Stimulated activated CD4-positive, alpha-beta T cell treated with anti-CD3 and anti-CD28 coated beads, Interleukin-1b, Interleukin-23, amount 100 ng/mL, for 48 hours (primary cell): ENCODE measurements at regions not wholly inside any gene's neighbourhood (a gene's known extent, or its start where the extent isn't known, plus 50 kb on each side); places are given as distances from the start of the nearest gene placed in this dataset.

ENCODE experiments used
- DNase-seq: peaks from one replicate; pipeline ENCODE4 v3.0.0-alpha.2; 2020

DNA sequence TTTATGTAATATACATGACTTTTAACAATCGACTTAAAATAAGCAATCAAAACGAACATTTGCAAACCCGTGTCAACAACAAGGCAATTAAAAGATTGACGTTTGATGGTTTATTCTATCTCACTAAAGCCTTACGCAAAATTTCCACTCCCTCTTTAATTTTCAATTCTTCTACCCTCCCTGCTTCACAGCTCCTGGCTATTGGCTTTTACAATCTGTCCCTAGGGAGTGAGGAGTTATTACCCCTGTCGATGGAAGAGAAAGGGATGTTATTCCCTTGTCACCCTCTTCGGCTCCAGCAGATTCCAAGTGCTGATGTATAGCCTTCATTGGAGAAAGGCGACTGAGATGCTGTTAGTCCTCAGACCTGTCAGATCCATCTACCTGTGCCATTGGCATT is 161.3 kb downstream of the ZNF281 start:
- no peak for DNase-seq

DNA sequence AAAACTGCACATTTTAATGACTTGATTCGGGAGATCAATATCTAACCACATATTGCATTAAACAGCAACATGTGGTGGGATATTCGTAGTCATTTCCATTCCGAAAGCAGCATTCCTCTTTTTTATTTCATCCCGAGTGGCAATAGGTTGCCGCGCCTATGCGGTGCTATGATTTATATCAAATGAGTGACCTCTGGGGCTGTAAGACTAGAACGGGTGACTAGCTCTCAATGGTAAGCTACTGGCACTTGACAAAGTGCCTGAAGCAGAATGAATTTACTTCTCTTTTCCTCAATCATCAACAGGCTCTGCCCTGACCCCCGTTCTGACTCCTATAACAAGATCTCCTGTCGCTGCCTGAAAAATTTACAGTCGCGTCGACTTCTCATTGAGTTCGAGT is 162.3 kb downstream of the ZNF281 start:
- DNase-seq, result no peak

DNA sequence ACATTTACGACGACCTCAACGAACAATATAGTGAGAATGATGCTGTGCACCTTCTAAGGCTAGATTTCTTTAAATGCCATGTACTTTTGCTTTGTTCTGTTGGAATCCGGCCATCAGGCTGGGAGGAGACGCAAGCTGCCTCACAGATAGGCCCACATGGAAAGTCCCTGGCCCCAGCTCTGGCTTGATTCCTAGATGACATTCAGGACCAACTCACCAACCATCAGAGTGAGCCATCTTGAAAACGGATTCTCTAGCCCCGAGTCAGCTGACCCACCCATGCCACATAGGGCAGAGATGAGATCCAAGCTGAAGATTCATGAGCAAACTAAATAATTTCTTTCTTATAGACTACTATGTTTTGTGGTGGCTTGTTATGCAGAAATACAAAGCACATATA is 164.4 kb downstream of the ZNF281 start:
- no peak for DNase-seq

DNA sequence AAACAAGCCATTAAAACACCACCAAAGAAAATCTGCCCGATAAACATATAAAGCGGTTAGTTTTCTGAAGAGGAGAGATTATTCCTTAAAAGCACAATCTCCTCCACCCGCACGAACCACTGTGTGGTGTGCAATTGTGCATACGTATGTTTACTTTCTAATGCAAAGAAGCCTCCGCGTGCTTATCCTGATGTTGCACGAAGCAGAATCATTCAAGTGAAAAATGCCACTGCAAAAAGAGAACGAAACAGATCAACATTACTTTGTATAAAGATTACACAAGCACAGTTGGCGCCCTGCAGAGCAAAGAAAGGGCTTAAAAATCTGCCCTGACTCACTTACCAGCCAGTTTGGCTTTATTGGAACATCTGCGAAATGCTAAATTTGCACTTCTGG is 166.8 kb downstream of the ZNF281 start:
- no peak for DNase-seq

DNA sequence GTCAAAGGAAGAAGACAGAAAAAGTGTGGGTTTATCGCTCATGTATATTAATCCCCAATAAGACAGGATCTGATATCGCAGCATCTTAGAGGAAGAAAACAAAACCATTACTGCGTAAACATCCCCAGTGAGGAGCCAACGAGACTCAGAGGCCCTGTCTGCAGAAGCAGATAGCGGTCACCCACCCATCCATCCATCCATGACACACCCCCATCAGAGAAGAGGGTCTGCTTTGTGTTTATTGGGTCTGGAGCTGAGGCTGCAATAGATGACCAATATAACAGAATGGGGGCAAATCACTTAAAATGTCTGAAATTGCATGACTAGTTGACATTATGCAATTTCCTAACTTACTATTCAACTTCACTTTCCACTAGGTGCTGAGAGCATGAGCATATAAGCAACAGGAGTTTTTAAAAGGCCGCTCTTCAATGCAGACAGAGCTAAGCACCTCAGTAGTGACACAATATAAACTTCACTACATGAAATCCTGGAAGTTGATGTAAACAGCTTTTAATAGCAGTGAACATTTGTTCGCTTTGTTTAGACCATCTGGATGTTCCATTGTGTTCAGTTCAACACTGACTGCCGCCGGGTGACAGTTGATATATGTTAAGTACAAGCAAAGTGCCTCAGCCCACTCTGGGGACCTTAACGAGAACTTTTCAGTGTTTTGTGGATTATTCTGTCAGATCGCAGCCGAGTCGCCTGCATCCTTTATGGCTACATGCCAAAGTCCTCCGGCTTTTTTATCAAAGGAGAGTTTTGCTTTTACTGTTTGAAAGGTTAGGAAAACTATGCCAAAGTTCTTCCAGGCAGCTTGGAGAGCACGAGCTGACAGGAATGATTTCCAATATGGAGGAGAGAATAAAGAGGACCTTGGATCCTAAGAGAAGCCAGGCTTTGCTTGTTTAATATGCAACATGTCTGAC is 167.5 kb downstream of the ZNF281 start:
- no peak for DNase-seq

DNA sequence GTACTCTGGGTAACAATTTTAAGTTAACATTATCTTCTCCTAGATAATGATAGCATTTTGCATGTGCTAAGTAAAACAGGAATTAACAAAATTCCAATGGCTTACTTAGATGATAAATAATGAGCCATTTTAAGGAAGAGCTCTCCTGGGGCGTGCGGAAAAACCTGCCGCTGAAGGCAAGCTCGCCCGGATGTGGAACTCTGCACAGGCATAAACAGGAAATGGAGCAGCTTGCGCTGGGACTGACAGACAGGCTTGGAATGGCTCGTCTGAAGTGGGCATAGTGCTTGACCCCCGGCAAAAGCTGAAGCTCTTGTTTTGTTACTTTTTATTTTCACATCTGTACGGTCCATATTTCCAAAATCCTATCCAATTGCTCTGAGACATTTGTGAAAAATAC is 169.2 kb downstream of the ZNF281 start:
- DNase-seq, result no peak

DNA sequence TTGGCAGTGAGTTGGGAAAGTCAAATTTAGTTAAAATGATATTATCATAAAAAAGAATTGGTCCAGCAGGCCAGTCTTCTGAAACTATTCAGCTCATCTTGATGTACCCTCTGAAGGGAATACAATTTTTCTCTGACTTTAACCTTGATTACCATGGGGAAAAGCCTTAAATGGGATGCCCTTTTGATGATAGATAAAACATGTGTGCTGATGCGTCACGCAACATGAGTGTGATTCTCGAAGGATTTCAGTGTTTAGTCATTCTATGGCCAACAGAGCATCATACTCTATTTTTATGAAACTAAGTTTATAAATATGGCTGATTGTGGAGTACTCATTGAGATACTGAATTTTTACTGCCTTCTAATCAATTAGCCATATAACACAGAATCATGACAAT is 171.5 kb downstream of the ZNF281 start:
- no peak for DNase-seq

DNA sequence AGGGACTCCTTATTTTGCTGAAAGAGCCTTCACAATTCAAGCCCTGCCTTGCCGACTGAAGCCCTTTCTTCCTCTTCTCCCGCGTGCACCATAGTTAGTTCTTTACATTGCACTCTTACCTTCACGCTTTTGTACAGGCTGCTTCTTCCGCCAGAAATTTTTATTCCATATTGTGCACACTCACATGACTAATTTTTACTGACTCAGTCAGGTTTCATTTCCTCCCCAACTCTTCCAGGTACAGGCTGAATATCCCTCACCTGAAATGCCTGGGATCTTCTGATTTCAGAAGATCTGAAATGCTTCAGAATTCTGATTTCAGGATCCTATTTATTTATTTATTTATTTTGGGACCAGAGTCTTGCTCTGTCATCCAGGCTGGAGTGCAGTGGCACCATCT is 172.8 kb downstream of the ZNF281 start:
- DNase-seq, result no peak

DNA sequence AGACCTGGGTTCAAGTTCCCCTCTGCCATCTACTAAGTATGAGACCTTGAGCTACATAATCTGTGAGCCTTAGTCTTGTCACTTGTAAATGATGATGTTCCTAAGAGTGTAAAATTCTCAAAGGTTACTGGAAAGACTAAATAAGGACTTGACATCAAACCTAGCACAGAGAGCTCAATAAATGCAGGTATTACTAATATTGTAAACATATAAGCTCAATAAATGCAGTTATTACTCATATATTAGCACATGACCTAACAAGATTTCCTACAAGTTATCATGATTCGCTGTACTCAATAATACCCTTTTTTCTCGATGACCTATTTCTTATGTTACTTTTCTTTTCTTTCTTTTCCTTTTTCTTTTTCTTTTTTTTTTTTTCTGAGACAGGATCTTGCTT is 174.9 kb downstream of the ZNF281 start:
- DNase-seq, result no peak

DNA sequence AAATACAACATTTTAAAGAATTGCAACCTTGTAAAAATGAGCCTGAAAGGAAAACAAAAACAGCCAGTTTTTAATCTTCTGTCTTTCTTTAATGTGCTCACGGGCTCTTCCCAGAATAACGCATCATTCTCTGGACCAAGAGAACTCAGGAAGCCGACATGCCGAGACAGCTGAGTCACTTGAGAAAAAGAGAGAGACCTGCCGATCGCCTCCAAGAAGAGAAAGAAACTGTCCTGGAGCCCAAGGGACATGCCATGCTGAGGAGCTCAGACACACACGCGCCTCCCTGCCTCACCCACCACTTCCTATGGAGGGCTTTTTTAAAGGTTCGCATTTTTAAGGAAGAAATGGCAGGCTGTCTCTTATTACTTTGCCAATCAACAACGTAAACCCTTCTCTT is 176.4 kb downstream of the ZNF281 start:
- DNase-seq, result no peak

DNA sequence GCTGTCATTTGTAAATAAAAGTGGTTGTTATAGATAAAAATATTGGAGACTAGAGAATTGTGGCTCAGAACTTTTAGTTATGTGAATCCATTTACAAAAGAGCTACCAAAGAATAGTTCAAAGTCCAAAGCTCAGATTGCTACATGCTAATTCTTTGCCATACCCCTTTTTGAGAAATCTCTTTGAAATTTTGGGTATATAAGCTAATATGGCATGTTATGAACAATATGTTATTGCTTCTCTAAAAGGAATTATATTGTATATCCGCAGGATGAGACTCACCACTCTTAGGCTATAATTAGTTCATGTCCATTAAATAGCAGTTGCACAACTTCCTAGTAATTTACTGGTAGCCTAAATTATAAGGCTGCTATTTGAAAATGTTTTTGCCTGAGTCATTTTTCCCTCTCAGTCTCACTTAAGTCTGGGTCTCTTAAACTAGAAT is 178.0 kb downstream of the ZNF281 start:
- no peak for DNase-seq

DNA sequence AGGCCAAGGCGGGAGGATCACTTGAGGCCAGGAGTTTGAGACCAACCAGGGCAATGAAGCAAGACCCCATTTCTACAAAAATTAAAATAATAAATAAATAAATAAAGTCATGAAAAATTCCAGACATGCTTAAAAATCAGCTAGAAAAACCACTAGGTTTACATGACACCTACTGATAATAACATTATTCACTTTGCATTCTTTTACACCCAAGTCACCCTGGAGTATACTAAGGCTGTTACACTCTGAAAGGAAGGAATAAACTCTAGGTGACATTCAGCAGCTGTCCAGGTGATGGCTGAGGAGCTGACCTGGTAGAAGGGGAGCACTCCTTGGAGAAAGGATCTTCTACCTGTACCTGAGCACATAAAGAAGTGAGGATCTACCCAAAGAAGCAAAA is 179.2 kb downstream of the ZNF281 start:
- DNase-seq, result no peak

DNA sequence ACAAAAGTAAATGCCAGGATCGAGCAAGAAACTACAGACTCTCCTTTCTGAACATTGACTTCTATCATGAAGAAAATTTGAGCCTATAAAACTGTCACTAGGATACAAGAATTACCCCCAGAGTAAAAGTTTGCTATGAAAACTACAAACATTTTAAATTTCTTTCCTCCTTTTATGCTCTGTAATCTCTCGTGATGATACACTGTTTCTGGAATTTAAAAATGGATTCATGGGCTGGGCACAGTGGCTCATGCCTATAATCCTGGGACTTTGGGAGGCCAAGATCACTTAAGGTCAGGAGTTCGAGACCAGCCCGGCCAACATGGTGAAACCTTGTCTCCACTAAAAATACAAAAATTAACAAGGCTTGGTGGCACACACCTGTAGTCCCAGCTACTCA is 181.3 kb downstream of the ZNF281 start:
- DNase-seq, result no peak

DNA sequence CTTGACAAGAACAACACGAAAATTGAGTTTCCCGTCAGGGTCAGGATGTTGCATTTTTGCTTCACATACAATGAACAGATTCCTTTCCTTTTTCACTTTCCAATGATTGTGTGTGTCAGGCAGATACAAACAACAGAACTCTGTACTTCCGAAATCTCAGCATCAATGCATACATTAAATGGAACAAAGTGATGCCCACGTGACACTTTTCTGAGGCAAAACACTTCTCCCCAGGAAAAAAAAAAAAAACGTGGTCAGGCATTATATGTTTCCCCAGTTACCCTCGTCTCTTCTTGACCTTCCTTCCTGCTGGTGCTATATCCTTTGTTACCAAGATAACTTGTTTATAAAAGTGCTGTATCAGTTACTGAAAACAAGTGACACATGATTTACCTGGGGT is 181.8 kb downstream of the ZNF281 start:
- DNase-seq, result no peak
